ENCODE measurements at regions not wholly inside any gene's neighbourhood (a gene's known extent, or its start where the extent isn't known, plus 50 kb on each side); places are given as distances from the start of the nearest gene placed in this dataset.

GRCh38 chr11:111006227-111006626 lies 239.3 kb upstream of the POU2AF2 start:
- H3K36me3 ChIP-seq (ENCODE audit: control insufficient read depth in 4 of 4, insufficient read depth in 4 of 4, low read length in 4 of 4) = no peaks in the 10 kb centered on the region
- H3K27me3 ChIP-seq (ENCODE audit: control insufficient read depth in 3 of 3, insufficient read depth in 3 of 3, low read length in 2 of 3) = no peaks in the 10 kb centered on the region
- H3K4me1 ChIP-seq (ENCODE audit: control insufficient read depth in 5 of 5, insufficient read depth in 5 of 5, low read length in 5 of 5) = peaks cover 0 to 32% (median 11%) of the 10 kb centered on the region in 5 donors
- H3K9ac ChIP-seq (ENCODE audit: insufficient read depth in 1 of 2, low read length in 2 of 2) = no peak overlapping the region
- ATAC-seq (ENCODE audit: insufficient read depth, low FRiP score) (no peak), DNase-seq (peak; percentile 19 to 58 (median 43))
- no peak overlapping the region for H3K4me3 ChIP-seq
- no peak for TF ChIP-seq CTCF (IDR thresholded peaks at IDR 0.05; ENCODE audit: control extremely low read depth, extremely low read depth)
- 73 to 79% methylated on average over 4 of the region's 4 CpGs for WGBS, 2 donors
- no peaks in the 10 kb centered on the region for H3K9me3 ChIP-seq (ENCODE audit: control insufficient read depth in 4 of 4, insufficient read depth in 3 of 4, low read length in 3 of 4)
- H3K27ac ChIP-seq (ENCODE audit: low read depth in 1 of 2, low read length in 1 of 2) = no peak overlapping the region

- Histone ChIP-seq H3K27me3 (ENCODE audit: control insufficient read depth in 3 of 3, insufficient read depth in 3 of 3, low read length in 2 of 3) (no peaks in the 10 kb centered on the region), H3K27ac (ENCODE audit: low read depth in 1 of 2, low read length in 1 of 2) (no peak overlapping the region), H3K4me3 (no peak overlapping the region), H3K9ac (ENCODE audit: insufficient read depth in 1 of 2, low read length in 2 of 2) (no peak overlapping the region), H3K36me3 (ENCODE audit: control insufficient read depth in 4 of 4, insufficient read depth in 4 of 4, low read length in 4 of 4) (no peaks in the 10 kb centered on the region), H3K9me3 (ENCODE audit: control insufficient read depth in 4 of 4, insufficient read depth in 3 of 4, low read length in 3 of 4) (no peaks in the 10 kb centered on the region), H3K4me1 (ENCODE audit: control insufficient read depth in 5 of 5, insufficient read depth in 5 of 5, low read length in 5 of 5) (peaks cover 0 to 39% (median 11%) of the 10 kb centered on the region in 5 donors)
- no peak for TF ChIP-seq CTCF (IDR thresholded peaks at IDR 0.05; ENCODE audit: control extremely low read depth, extremely low read depth)
- ATAC-seq (ENCODE audit: insufficient read depth, low FRiP score) = peak; percentile 47
- peak in 1 of 3 donors; percentile 51 for DNase-seq
- 74 to 84% methylated on average over 3 of the region's 3 CpGs for WGBS, 2 donors
These were observed 243.4 kb upstream of the POU2AF2 start for GRCh38 chr11:111001986-111002611.

GRCh38 chr11:111001081-111001430 lies 244.5 kb upstream of the POU2AF2 start:
- DNase-seq = no peak
- TF ChIP-seq CTCF (IDR thresholded peaks at IDR 0.05; ENCODE audit: control extremely low read depth, extremely low read depth) = no peak
- no peak overlapping the region for H3K27ac ChIP-seq (ENCODE audit: low read depth in 1 of 2, low read length in 1 of 2)
- WGBS, 2 donors = 75 to 90% methylated on average over 2 of the region's 2 CpGs
- peaks cover 0 to 29% (median 8%) of the 10 kb centered on the region in 5 donors for H3K4me1 ChIP-seq (ENCODE audit: control insufficient read depth in 5 of 5, insufficient read depth in 5 of 5, low read length in 5 of 5)
- no peaks in the 10 kb centered on the region for H3K9me3 ChIP-seq (ENCODE audit: control insufficient read depth in 4 of 4, insufficient read depth in 3 of 4, low read length in 3 of 4)
- H3K36me3 ChIP-seq (ENCODE audit: control insufficient read depth in 4 of 4, insufficient read depth in 4 of 4, low read length in 4 of 4) = no peaks in the 10 kb centered on the region
- no peak overlapping the region for H3K9ac ChIP-seq (ENCODE audit: insufficient read depth in 1 of 2, low read length in 2 of 2)
- no peak overlapping the region for H3K4me3 ChIP-seq
- no peaks in the 10 kb centered on the region for H3K27me3 ChIP-seq (ENCODE audit: control insufficient read depth in 3 of 3, insufficient read depth in 3 of 3, low read length in 2 of 3)
- no peak for ATAC-seq (ENCODE audit: insufficient read depth, low FRiP score)
